Urothelium cell line (cell line): ENCODE measurements at regions not wholly inside any gene's neighbourhood (a gene's known extent, or its start where the extent isn't known, plus 50 kb on each side); places are given as distances from the start of the nearest gene placed in this dataset.

Experiments used
- DNase-seq: peaks from one replicate; pipeline ENCODE4 v3.0.0; 2011; ENCODE audit warnings: low spot score, mixed read lengths
- FAIRE-seq: peaks from 2 replicates; lab custom pipeline; 2011; peaks lifted over from hg19 to GRCh38; lab: Jason Lieb, UNC

GRCh38 chr2:103264058-103264768 is 502.4 kb downstream of the TMEM182 start:
- DNase-seq (no peak), FAIRE-seq (no peak)

DNA sequence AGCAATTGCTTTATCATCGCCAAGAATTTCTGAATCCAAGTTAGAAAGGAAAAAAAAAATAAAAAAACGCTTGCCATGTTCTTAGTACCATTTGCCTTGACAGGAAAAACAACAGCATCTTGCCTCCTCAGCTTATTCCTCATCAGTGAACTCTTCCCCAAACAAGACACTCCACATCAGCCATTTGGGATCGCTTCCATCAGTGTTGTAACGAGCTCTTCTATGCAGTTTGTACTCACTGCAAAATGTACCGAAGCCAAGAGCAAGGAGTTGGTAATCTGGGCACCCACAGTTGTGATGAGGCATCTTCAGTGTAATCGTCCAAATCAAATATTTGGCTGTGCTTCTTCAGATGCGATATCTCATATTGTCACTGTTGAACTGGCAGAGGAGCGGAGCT is 503.7 kb downstream of the TMEM182 start:
- FAIRE-seq (no peak), DNase-seq (no peak)

DNA sequence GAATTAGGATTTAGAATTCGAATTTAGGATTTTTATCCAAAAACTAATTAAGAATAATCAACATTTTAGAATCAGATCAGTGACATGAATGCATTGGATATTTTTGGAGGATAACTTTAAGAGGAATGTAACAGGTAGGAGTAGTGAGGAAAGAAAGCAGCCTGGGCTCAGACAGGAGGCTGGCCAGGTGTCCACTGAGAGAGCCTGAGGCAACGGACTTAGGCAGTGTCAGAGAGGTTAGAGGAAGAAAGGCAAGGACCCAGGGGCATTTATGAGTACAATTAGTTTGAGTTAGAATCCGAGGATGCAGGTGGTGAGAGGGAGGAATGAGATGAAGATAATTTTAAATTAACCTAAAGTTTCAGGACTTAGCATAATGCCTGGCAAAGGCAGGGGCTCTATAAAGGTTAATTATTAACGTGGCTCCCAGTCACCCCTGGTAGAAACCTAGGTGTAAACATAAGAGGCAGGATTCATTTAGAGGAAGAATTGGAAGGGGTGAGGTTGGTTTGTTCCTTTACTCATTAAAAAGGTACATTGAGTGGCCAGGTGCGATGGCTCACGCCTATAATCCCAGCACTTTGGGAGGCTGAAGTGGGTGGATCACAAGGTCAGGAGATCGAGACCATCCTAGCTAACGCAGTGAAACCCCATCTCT is 507.1 kb downstream of the TMEM182 start:
- DNase-seq (no peak), FAIRE-seq (no peak)

GRCh38 chr2:103276869-103277268 is 515.0 kb downstream of the TMEM182 start:
- FAIRE-seq = no peak
- no peak for DNase-seq

DNA sequence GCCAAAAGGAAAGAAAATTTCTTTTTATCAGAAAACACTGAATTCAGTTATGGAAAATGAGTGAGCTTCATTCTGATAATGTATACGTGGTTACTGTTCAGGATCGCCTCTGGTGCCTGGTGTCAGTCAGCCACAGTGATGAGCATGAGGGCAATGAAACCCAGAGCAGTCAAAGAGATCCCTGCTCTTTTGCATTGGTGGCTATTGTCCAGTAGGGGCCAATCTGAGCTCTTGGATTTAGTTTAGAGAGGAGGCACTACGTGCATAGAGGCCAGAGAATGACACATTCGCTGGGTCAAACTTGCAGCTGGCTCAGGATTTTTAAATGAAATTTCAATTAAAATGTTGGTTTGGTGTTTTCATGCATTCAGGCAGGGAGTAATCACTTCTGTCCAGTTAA is 522.9 kb downstream of the TMEM182 start:
- FAIRE-seq (no peak), DNase-seq (no peak)

DNA sequence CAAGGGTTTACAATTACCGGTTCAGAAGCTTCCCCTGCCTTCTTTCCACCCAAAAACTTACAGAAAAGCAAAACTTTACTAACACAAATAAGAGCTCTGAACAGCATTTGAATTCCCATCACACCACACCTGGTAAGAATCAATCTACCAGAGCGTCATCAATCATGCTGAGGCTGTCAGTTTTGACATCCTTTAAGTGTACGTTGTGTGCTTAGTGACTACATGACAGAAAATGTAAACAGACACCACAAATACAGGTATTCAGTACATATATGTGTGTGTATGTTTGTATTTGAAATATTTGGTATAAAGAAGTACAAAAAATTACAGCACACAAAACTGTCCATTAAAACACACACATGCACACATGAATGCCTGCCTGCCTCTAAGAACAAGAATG is 523.5 kb downstream of the TMEM182 start:
- no peak for DNase-seq

GRCh38 chr2:103287746-103288145 is 525.9 kb downstream of the TMEM182 start:
- DNase-seq (no peak), FAIRE-seq (no peak)

More for the DNA sequence above, 523.5 kb downstream of the TMEM182 start:
- FAIRE-seq = no peak

- no peak for DNase-seq
Observed at GRCh38 chr2:103288696-103289095, 526.9 kb downstream of the TMEM182 start.

DNA sequence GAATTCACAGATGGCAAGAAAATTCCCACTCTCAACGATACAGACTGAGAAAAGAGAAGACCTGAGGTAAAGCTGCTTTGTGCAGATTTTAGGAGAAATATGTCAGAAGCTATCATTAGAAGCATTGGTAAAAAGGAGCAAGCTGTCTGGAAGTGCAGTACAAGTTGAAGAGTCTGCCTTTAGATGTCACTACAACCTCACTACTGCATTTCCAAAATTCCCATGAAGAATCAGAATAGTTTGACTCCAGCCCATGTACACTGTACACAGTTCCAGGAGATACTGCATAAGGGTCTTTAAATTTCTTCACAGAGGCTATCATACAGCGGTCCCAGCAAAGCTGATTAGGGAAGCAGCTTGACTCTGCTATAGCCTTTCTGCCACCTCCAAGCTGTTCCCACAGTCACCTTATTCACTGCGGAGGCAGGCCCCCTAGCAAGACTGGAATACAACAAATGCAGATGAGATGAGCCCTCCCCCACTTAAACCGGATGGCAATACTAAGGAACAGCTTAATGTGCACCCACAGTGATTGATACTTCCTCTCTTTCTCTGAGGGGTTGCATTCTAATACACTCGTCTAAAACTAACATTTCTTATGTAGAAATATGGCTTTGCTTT is 527.4 kb downstream of the TMEM182 start:
- FAIRE-seq (no peak), DNase-seq (peak; percentile 23)

More at GRCh38 chr2:103288696-103289095, 526.9 kb downstream of the TMEM182 start:
- FAIRE-seq = no peak

GRCh38 chr2:103292573-103292972 is 530.7 kb downstream of the TMEM182 start:
- FAIRE-seq (no peak), DNase-seq (no peak)

GRCh38 chr2:103293067-103293741 is 531.4 kb downstream of the TMEM182 start:
- no peak for FAIRE-seq
- DNase-seq = no peak

GRCh38 chr2:103293742-103294077 is 531.9 kb downstream of the TMEM182 start:
- FAIRE-seq (no peak), DNase-seq (no peak)

DNA sequence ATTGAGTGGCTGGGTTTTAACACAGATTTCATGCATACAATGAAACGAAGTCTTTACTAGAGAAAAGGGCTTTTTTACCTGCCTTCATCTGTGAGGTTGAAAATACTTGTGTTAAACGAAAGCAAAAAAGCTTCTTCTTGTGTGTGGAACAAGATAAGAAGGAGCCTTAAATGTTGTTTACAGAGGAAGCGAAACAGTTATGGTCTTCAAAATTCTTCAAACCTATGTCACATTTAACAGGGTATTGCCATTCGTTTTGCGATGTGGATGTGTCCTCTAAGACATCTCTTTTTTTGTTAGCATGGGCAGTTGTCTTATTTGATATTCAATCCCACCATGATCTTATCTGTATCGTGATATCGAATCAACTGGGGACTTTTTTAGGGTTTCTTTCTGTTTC is 532.6 kb downstream of the TMEM182 start:
- FAIRE-seq (no peak), DNase-seq (no peak)

- FAIRE-seq = no peak
- no peak for DNase-seq
Observed at GRCh38 chr2:103295591-103295990, 533.8 kb downstream of the TMEM182 start.

- DNase-seq (no peak), FAIRE-seq (no peak)
Observed at GRCh38 chr2:103324671-103325070, 562.8 kb downstream of the TMEM182 start.

- DNase-seq (no peak), FAIRE-seq (no peak)
Observed at GRCh38 chr2:103327386-103327785, 565.6 kb downstream of the TMEM182 start.

DNA sequence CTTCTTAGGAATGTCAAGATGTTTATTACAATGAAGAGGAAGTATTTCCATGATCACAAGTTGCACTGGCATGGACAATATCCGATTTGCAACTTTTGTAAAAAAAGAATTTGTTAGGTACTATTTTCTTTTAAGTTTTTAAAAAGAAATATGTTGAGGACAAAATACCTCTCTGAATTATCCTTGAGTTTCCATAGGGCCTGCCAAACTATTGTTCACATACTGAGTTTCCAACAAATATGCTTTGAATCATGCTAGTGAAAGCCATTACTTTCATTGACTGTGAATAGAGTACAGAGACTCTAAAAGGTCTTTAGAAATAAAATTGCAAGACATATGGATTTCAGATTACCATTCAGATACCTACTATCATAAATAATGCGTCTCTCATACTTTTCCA is 566.1 kb downstream of the TMEM182 start:
- FAIRE-seq (no peak), DNase-seq (no peak)

DNA sequence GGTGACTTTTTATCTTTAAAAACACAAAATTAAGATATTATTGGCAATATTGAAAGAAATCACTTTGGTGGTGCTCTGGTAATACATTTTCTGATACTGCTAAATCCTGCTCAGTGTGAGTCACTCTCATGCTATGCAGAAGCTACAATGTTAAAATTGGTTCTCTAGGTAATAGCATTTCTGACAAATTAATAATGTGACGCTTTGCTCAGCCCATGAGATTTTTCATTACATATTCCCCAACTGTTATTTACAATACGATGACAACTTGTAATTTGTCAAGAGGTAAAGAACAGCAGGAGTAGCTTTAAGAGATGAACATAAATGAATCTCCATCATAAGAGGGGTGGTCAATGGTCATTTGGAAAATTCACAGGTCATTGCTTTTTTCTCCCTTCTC is 573.6 kb downstream of the TMEM182 start:
- DNase-seq = no peak
- no peak for FAIRE-seq

GRCh38 chr2:103338819-103339218 is 577.0 kb downstream of the TMEM182 start:
- FAIRE-seq = no peak

DNA sequence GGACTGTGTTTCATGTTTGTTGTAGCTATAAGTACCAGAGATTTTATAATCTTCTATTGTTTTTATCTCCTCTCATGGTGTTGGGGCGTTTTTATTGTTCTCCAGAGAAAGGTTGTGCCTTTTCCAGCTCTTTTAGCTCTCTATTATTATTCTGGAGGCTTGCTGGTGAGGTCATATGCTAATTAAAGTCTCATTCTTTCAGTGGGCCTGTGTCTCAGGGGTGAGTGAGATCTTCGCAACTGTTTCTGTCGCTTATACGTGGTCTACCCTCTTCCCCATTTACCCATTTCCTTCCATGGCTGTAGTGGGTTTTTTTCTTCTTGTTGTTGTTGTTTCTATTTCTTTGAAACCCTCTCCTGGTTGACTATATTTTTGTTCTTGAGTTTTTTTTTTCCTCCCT is 584.9 kb downstream of the TMEM182 start:
- no peak for DNase-seq
- no peak for FAIRE-seq

More at GRCh38 chr2:103338819-103339218, 577.0 kb downstream of the TMEM182 start:
- DNase-seq = no peak

DNA sequence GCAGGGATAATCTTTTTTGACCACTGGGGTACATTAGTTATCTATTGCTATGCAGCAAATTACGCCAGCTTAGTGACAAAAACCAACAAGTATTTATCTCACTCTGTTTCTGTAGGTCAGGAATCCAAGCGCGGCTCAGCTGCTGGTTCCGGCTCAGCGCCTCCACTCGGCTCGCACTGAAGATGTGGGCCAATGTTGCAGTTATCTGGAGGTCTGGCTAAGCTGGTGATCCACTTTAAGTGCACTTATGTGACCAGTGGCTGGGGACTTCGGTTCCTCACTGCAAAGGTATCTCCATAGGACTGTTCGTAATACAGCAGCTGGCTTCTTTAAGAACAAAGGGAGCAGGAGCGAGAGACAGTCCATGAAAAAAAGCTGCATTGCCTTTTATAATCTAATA is 591.9 kb downstream of the TMEM182 start:
- FAIRE-seq (no peak), DNase-seq (no peak)

GRCh38 chr2:103355287-103355686 is 593.5 kb downstream of the TMEM182 start:
- FAIRE-seq (no peak), DNase-seq (peak; percentile 14)
